IMR-90 (cell line): ENCODE measurements at regions not wholly inside any gene's neighbourhood (a gene's known extent, or its start where the extent isn't known, plus 50 kb on each side); places are given as distances from the start of the nearest gene placed in this dataset.

Experiments
- ATAC-seq: fragments of 200-7000 bp; cut with Tn5 transposase; 2 replicates; pipeline ENCODE4 v1.9.1; 2020; ENCODE audit warnings: low read depth, mild to moderate bottlenecking, moderate library complexity
- BruUV-seq: library from RNA; stranded (reverse); fragments of 400-500 nt; replicated peaks from 2 replicates; lab custom pipeline; 2021; lab: Mats Ljungman, UMichigan
- CTCF ChIA-PET: fragments of 300-600 bp; formaldehyde crosslinking; extraction: SDS; loops from one replicate; lab custom pipeline; 2021; ENCODE audit warnings: antibody characterized with exemption; lab: Yijun Ruan, JAX
- POLR2A ChIA-PET: fragments of 300-600 bp; sonication (Branson Sonifier 250); formaldehyde crosslinking; loops from one replicate; lab custom pipeline; 2022; ENCODE audit warnings: antibody characterized with exemption; ENCODE audit not compliant: unreplicated experiment; lab: Charles Lee
- DNase-seq: peaks from one replicate; pipeline ENCODE4 v3.0.0; 2013
- H2AFZ ChIP-seq: replicated peaks from 2 replicates; pipeline ENCODE3; 2013; ENCODE audit warnings: low read length, mild to moderate bottlenecking; ENCODE audit not compliant: poor library complexity
- H2AK5ac ChIP-seq: 2 replicates; pipeline ENCODE4 v1.6.1; 2013; ENCODE audit warnings: low read depth, low read length, inconsistent platforms
- H2AK9ac ChIP-seq: replicated peaks from 2 replicates; pipeline ENCODE3; 2013; ENCODE audit warnings: mild to moderate bottlenecking, low read depth, low read length, moderate library complexity; ENCODE audit not compliant: poor library complexity
- H2BK120ac ChIP-seq: 2 replicates; pipeline ENCODE4 v1.6.1; 2013; ENCODE audit warnings: low read depth, low read length, inconsistent platforms
- H2BK15ac ChIP-seq: 3 replicates; pipeline ENCODE4 v1.6.1; 2013; ENCODE audit warnings: low read depth, low read length, inconsistent platforms
- H2BK20ac ChIP-seq: 2 replicates; pipeline ENCODE4 v1.6.1; 2013; ENCODE audit warnings: low read depth, mild to moderate bottlenecking, inconsistent platforms, low read length, moderate library complexity
- H2BK5ac ChIP-seq: 2 replicates; pipeline ENCODE4 v1.6.1; 2013; ENCODE audit warnings: mild to moderate bottlenecking, low read depth, low read length, inconsistent platforms; ENCODE audit not compliant: poor library complexity, severe bottlenecking
- H3K14ac ChIP-seq: replicated peaks from 2 replicates; pipeline ENCODE4 v1.6.1; 2013; ENCODE audit warnings: low read depth, low read length, inconsistent platforms
- H3K18ac ChIP-seq: 2 replicates; pipeline ENCODE4 v1.6.1; 2013; ENCODE audit warnings: low read depth, low read length, control low read depth
- H3K23ac ChIP-seq: 2 replicates; pipeline ENCODE4 v1.6.1; 2013; ENCODE audit warnings: low read depth, low read length, inconsistent platforms
- H3K27ac ChIP-seq: 2 replicates; pipeline ENCODE4 v1.5.1; 2013; ENCODE audit warnings: mild to moderate bottlenecking, control low read depth, low read length; ENCODE audit not compliant: insufficient read depth
- H3K27me3 ChIP-seq: 2 replicates; pipeline ENCODE4 v1.6.1; 2013; ENCODE audit warnings: low read length; ENCODE audit not compliant: control insufficient read depth, insufficient read depth
- H3K36me3 ChIP-seq: 2 replicates; pipeline ENCODE4 v1.6.1; 2013; ENCODE audit warnings: low read length, mixed read lengths; ENCODE audit not compliant: control insufficient read depth, insufficient read depth
- H3K4ac ChIP-seq: 2 replicates; pipeline ENCODE4 v1.6.1; 2013; ENCODE audit warnings: low read depth, low read length, inconsistent platforms
- H3K4me1 ChIP-seq: 2 replicates; pipeline ENCODE4 v1.6.1; 2013; ENCODE audit warnings: low read length, mixed read lengths; ENCODE audit not compliant: control insufficient read depth, insufficient read depth
- H3K4me2 ChIP-seq: 2 replicates; pipeline ENCODE4 v1.6.1; 2013; ENCODE audit warnings: low read depth, mild to moderate bottlenecking, control low read depth, low read length, moderate library complexity
- H3K4me3 ChIP-seq: 2 replicates; pipeline ENCODE4 v1.5.1; 2013; ENCODE audit warnings: low read depth, mild to moderate bottlenecking, control low read depth, low read length, moderate library complexity; ENCODE audit not compliant: insufficient read depth
- H3K56ac ChIP-seq: 2 replicates; pipeline ENCODE4 v1.6.1; 2013; ENCODE audit warnings: low read length, inconsistent platforms; ENCODE audit not compliant: insufficient read depth; ENCODE audit errors: extremely low read depth
- H3K79me1 ChIP-seq, 2 experiments: 2 replicates each; pipeline ENCODE4 v1.6.1; 2013; ENCODE audit warnings: low read length in 2 of 2, inconsistent platforms in 1 of 2, low read depth in 1 of 2
- H3K9ac ChIP-seq: 2 replicates; pipeline ENCODE4 v1.6.1; 2013; ENCODE audit warnings: low read depth, low read length, control low read depth
- H3K9me1 ChIP-seq: 2 replicates; pipeline ENCODE4 v1.6.1; 2013; ENCODE audit warnings: low read length, inconsistent platforms; ENCODE audit not compliant: insufficient read depth
- H3K9me3 ChIP-seq: 2 replicates; pipeline ENCODE4 v1.6.1; 2013; ENCODE audit warnings: low read length; ENCODE audit not compliant: control insufficient read depth, insufficient read depth
- H4K20me1 ChIP-seq: 2 replicates; pipeline ENCODE4 v1.6.1; 2013; ENCODE audit warnings: low read length, inconsistent platforms; ENCODE audit not compliant: insufficient read depth
- H4K5ac ChIP-seq: 2 replicates; pipeline ENCODE4 v1.6.1; 2013; ENCODE audit warnings: mild to moderate bottlenecking, low read depth, low read length, control low read depth
- H4K8ac ChIP-seq, 2 experiments: 2 replicates each; pipeline ENCODE4 v1.6.1; 2013; ENCODE audit warnings: low read depth in 2 of 2, low read length in 2 of 2, control low read depth in 1 of 2, inconsistent platforms in 1 of 2
- H4K91ac ChIP-seq: 2 replicates; pipeline ENCODE4 v1.6.1; 2013; ENCODE audit warnings: low read depth, low read length, inconsistent platforms; ENCODE audit not compliant: insufficient read depth
- CTCF ChIP-seq: conservative IDR thresholded peaks from 2 replicates; pipeline ENCODE4 v1.5.1; 2012; ENCODE audit warnings: mild to moderate bottlenecking, low read depth, low read length, improper control_type of control experiment
- ELK1 ChIP-seq: fragments of 150-350 bp; IDR thresholded peaks from 2 replicates; pipeline ENCODE4 v1.6.1; 2016; ENCODE audit warnings: low read depth, mild to moderate bottlenecking, low read length, moderate library complexity, borderline replicate concordance
- RAD21 ChIP-seq: IDR thresholded peaks from 2 replicates; pipeline ENCODE4 v1.6.1; 2012; ENCODE audit warnings: low read length, improper control_type of control experiment
- SMC3 ChIP-seq: fragments of 150-350 bp; IDR thresholded peaks from 2 replicates; pipeline ENCODE4 v1.6.1; 2016; ENCODE audit warnings: low read depth, mild to moderate bottlenecking, antibody characterized with exemption, low read length, moderate library complexity
- WGBS, 2 experiments: methylation state at CpG; one replicate each; pipeline versions ENCODE4 v1.1.5 to v1.1.7; 2013; ENCODE audit warnings: missing lambda C conversion rate in 2 of 2; ENCODE audit not compliant: insufficient read length in 1 of 2; ENCODE audit errors: extremely low coverage in 2 of 2; 5-methylcytosine and 5-hydroxymethylcytosine counted together
- dilution Hi-C: fragments of 300-500 bp; cut with HindIII; formaldehyde crosslinking; loops from one replicate; pipeline ENCODE4 v1.14.3; 2018; ENCODE audit warnings: low sequenced_read_pairs; ENCODE audit not compliant: unreplicated experiment
- in situ Hi-C: fragments of 300-500 bp; cut with MboI; formaldehyde crosslinking; loops from 3 replicates; pipeline ENCODE4 v1.14.3; 2019; ENCODE audit warnings: low sequenced_read_pairs, inconsistent platforms, mixed read lengths
- intact Hi-C: fragments of 100-400 bp; cut with micrococcal nuclease; formaldehyde crosslinking; loops from 2 replicates; pipeline ENCODE4 v1.10.0; 2022

GRCh38 chr13:86608701-86609100 lies 809.5 kb upstream of the SLITRK6 start:
- Histone ChIP-seq H2BK20ac (no peak overlapping the region), H3K4me1 (no peaks in the 10 kb centered on the region), H3K36me3 (no peaks in the 10 kb centered on the region), H3K27me3 (no peaks in the 10 kb centered on the region), H4K5ac (no peak overlapping the region), H2AFZ (no peak overlapping the region), H3K79me1 (no peaks in the 10 kb centered on the region), H2BK120ac (no peak overlapping the region), H4K91ac (no peak overlapping the region), H3K9me1 (no peaks in the 10 kb centered on the region), H3K9ac (no peak overlapping the region), H3K27ac (no peak overlapping the region), H3K56ac (no peak overlapping the region), H3K18ac (no peak overlapping the region), H3K9me3 (no peaks in the 10 kb centered on the region), H2AK5ac (no peak overlapping the region), H2AK9ac (no peak overlapping the region), H4K8ac (no peak overlapping the region), H3K4me3 (no peak overlapping the region), H3K14ac (no peak overlapping the region), H3K23ac (no peak overlapping the region), H4K20me1 (no peaks in the 10 kb centered on the region), H3K4ac (no peak overlapping the region), H2BK15ac (no peak overlapping the region), H2BK5ac (no peak overlapping the region), H3K4me2 (no peak overlapping the region)
- POLR2A ChIA-PET: no interaction called here
- dilution Hi-C loops: no loop called here
- no peak for TF ChIP-seq ELK1
- TF ChIP-seq RAD21: no peak
- TF ChIP-seq SMC3: no peak
- no peak for TF ChIP-seq CTCF
- no CpG with 5 or more reads among the region's 2 CpGs for WGBS, 2 experiments
- CTCF ChIA-PET: no interaction called here
- in situ Hi-C loops: no loop called here
- intact Hi-C loops: no loop called here
- ATAC-seq: no peak
- no TSS peak for BruUV-seq
- no peak for DNase-seq
